Neural cell (in vitro differentiated cells): ENCODE measurements at regions not wholly inside any gene's neighbourhood (a gene's known extent, or its start where the extent isn't known, plus 50 kb on each side); places are given as distances from the start of the nearest gene placed in this dataset.

Source experiments
- CTCF ChIP-seq: fragments of 450-650 bp; IDR thresholded peaks from 2 replicates; pipeline ENCODE4 v1.5.1; 2014; ENCODE audit warnings: antibody characterized with exemption, mild to moderate bottlenecking, moderate library complexity; ENCODE audit not compliant: poor library complexity, severe bottlenecking
- EZH2 ChIP-seq: fragments of 200-600, 300-800 bp; shearing (Covaris generic), sonication (generic); IDR thresholded peaks from 2 replicates; pipeline ENCODE4 v1.6.1; 2014; ENCODE audit warnings: antibody characterized with exemption, low read length, borderline replicate concordance, mild to moderate bottlenecking; ENCODE audit not compliant: insufficient read depth, poor library complexity, severe bottlenecking
- POLR2AphosphoS5 ChIP-seq: IDR thresholded peaks from 2 replicates; pipeline ENCODE4 v1.6.1; 2012
- REST ChIP-seq: IDR thresholded peaks from 2 replicates; pipeline ENCODE4 v1.6.1; 2012; ENCODE audit warnings: borderline replicate concordance
- SMC3 ChIP-seq: fragments of 450-650 bp; conservative IDR thresholded peaks from 2 replicates; pipeline ENCODE4 v1.6.1; 2014; ENCODE audit warnings: antibody characterized with exemption, mild to moderate bottlenecking, moderate library complexity; ENCODE audit not compliant: poor library complexity

- no peak for TF ChIP-seq CTCF
- TF ChIP-seq REST: no peak
- no peak for TF ChIP-seq EZH2
- no peak for TF ChIP-seq SMC3
- no peak for TF ChIP-seq POLR2AphosphoS5
These were observed 756.6 kb downstream of the TSN start for GRCh38 chr2:122512091-122512490.
